C4-2B (cell line): ENCODE measurements at regions not wholly inside any gene's neighbourhood (a gene's known extent, or its start where the extent isn't known, plus 50 kb on each side); places are given as distances from the start of the nearest gene placed in this dataset.

Source experiments
- ZFX ChIP-seq: fragments of 450-650 bp; IDR thresholded peaks from 2 replicates; pipeline ENCODE4 v1.6.1; 2017
- TF ChIP-seq, protein P1 (sequence below): fragments of 450-650 bp; conservative IDR thresholded peaks from 2 replicates; pipeline ENCODE4 v1.5.1; 2017; ENCODE audit warnings: mild to moderate bottlenecking

DNA sequence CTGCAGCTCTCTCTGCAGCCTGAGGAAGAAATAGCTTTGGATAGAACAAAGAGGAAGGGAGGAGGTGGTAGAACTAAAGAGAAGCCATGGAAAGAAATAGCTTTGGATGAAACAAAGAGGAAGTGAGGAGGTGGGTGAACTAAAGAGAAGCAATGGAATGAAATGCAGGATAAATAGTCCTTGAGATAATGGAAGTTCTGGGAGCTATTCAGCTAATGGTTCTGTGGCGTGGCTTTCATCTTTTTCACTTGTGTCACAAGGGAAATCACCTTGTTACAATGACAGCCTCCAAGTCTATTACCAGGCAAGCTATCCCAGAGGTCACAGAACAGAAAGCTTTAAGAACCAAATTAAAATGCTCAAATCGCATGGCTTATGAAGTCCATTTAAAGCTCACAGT, 141.3 kb upstream of the ARG1 start:
- TF ChIP-seq, protein P1, sequence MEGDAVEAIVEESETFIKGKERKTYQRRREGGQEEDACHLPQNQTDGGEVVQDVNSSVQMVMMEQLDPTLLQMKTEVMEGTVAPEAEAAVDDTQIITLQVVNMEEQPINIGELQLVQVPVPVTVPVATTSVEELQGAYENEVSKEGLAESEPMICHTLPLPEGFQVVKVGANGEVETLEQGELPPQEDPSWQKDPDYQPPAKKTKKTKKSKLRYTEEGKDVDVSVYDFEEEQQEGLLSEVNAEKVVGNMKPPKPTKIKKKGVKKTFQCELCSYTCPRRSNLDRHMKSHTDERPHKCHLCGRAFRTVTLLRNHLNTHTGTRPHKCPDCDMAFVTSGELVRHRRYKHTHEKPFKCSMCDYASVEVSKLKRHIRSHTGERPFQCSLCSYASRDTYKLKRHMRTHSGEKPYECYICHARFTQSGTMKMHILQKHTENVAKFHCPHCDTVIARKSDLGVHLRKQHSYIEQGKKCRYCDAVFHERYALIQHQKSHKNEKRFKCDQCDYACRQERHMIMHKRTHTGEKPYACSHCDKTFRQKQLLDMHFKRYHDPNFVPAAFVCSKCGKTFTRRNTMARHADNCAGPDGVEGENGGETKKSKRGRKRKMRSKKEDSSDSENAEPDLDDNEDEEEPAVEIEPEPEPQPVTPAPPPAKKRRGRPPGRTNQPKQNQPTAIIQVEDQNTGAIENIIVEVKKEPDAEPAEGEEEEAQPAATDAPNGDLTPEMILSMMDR = no peak
- no peak for TF ChIP-seq ZFX
